Adrenal gland (tissue), 5 donors: ENCODE measurements at regions not wholly inside any gene's neighbourhood (a gene's known extent, or its start where the extent isn't known, plus 50 kb on each side); places are given as distances from the start of the nearest gene placed in this dataset.

Experiments used
- POLR2A ChIP-seq, 2 donors: fragments of 450-650 bp; IDR thresholded peaks; one replicate each; pipeline ENCODE4 v1.6.1; 2017; ENCODE audit warnings: antibody characterized with exemption in 2 of 2, mild to moderate bottlenecking in 2 of 2, moderate library complexity in 1 of 2
- TF ChIP-seq, protein P1 (sequence below), 6 experiments: fragments of 450-650 bp in 4 of 6; fragments of 200-600 bp in 2 of 6; sonication (generic) in 1 of 6; IDR thresholded peaks; 1 replicate in 5 of 6; 2 replicates in 1 of 6; pipeline versions ENCODE4 v1.5.1 to v1.8.0; 2016 to 2021; ENCODE audit warnings: antibody characterized with exemption in 6 of 6, mild to moderate bottlenecking in 2 of 6, moderate library complexity in 1 of 6
- donor health status: DM: no; HTN: no; CAD: no.

DNA sequence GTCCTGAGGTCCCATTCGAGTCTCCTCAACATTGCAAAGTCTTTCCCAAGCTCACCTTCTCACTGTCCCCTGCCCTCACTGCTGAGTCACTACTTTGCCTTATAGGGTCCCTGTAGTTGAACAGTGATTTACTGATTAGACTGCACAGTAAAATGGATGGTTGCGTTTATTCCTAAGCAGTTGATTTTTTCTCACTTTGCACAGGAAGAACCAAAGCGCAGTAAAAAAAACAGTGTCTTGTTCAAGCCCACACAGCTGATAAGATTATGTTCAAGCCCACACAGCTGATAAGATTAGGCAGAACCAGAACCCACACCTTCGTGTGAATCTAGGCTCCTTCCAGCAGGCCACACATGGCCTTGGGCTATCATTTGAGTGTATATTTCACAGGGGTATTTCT lies 215.3 kb upstream of the COPS8 start:
- TF ChIP-seq, protein P1, sequence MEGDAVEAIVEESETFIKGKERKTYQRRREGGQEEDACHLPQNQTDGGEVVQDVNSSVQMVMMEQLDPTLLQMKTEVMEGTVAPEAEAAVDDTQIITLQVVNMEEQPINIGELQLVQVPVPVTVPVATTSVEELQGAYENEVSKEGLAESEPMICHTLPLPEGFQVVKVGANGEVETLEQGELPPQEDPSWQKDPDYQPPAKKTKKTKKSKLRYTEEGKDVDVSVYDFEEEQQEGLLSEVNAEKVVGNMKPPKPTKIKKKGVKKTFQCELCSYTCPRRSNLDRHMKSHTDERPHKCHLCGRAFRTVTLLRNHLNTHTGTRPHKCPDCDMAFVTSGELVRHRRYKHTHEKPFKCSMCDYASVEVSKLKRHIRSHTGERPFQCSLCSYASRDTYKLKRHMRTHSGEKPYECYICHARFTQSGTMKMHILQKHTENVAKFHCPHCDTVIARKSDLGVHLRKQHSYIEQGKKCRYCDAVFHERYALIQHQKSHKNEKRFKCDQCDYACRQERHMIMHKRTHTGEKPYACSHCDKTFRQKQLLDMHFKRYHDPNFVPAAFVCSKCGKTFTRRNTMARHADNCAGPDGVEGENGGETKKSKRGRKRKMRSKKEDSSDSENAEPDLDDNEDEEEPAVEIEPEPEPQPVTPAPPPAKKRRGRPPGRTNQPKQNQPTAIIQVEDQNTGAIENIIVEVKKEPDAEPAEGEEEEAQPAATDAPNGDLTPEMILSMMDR (IDR thresholded peaks at IDR 0.05), result no peak
- no peak for TF ChIP-seq POLR2A (IDR thresholded peaks at IDR 0.05)
